Astrocyte (in vitro differentiated cells and primary cell): ENCODE measurements at regions not wholly inside any gene's neighbourhood (a gene's known extent, or its start where the extent isn't known, plus 50 kb on each side); places are given as distances from the start of the nearest gene placed in this dataset.

Experiments
- DNase-seq: peaks from one replicate; pipeline ENCODE4 v3.0.0-alpha.2; 2010; ENCODE audit warnings: low read depth
- FAIRE-seq: peaks from 2 replicates; lab custom pipeline; 2011; peaks lifted over from hg19 to GRCh38; lab: Jason Lieb, UNC
- H2AFZ ChIP-seq: 2 replicates; pipeline ENCODE4 v1.6.0; 2012; ENCODE audit warnings: low read depth, low read length, inconsistent platforms
- H3K27ac ChIP-seq: 2 replicates; pipeline ENCODE4 v1.5.1; 2011; ENCODE audit warnings: low read depth, low read length, inconsistent platforms
- H3K27me3 ChIP-seq: 2 replicates; pipeline ENCODE4 v1.6.0; 2011; ENCODE audit warnings: low read length, inconsistent platforms; ENCODE audit not compliant: insufficient read depth
- H3K36me3 ChIP-seq: 2 replicates; pipeline ENCODE4 v1.5.1; 2011; ENCODE audit warnings: low read length, inconsistent platforms; ENCODE audit not compliant: insufficient read depth
- H3K4me1 ChIP-seq: 2 replicates; pipeline ENCODE4 v1.5.1; 2011; ENCODE audit warnings: low read length, inconsistent platforms; ENCODE audit not compliant: insufficient read depth
- H3K4me2 ChIP-seq: 2 replicates; pipeline ENCODE4 v1.6.0; 2012; ENCODE audit warnings: low read length, inconsistent platforms
- H3K4me3 ChIP-seq: 2 replicates; pipeline ENCODE4 v1.5.1; 2011; ENCODE audit warnings: low read depth, mild to moderate bottlenecking, low read length, inconsistent platforms; ENCODE audit not compliant: insufficient read depth
- H3K79me2 ChIP-seq: 2 replicates; pipeline ENCODE4 v1.6.0; 2012; ENCODE audit warnings: mild to moderate bottlenecking, low read length, inconsistent platforms; ENCODE audit not compliant: insufficient read depth
- H3K9ac ChIP-seq: 2 replicates; pipeline ENCODE4 v1.6.0; 2012; ENCODE audit warnings: mild to moderate bottlenecking, low read length, inconsistent platforms
- H3K9me3 ChIP-seq: 2 replicates; pipeline ENCODE4 v1.5.1; 2012; ENCODE audit warnings: low read depth, mild to moderate bottlenecking, low read length, inconsistent platforms; ENCODE audit not compliant: insufficient read depth
- H4K20me1 ChIP-seq: 2 replicates; pipeline ENCODE4 v1.6.0; 2012; ENCODE audit warnings: low read length, inconsistent platforms; ENCODE audit not compliant: insufficient read depth
- H3K27ac Mint-ChIP-seq: one replicate; pipeline ENCODE4 v1.8.0; 2021; ENCODE audit warnings: mild to moderate bottlenecking, mixed read lengths; ENCODE audit not compliant: unreplicated experiment
- H3K27me3 Mint-ChIP-seq: one replicate; pipeline ENCODE4 v1.8.0; 2021; ENCODE audit warnings: low read depth, mixed read lengths; ENCODE audit not compliant: unreplicated experiment
- H3K36me3 Mint-ChIP-seq: one replicate; pipeline ENCODE4 v1.8.0; 2021; ENCODE audit warnings: low read depth, mixed read lengths; ENCODE audit not compliant: unreplicated experiment
- H3K4me1 Mint-ChIP-seq: one replicate; pipeline ENCODE4 v1.8.0; 2021; ENCODE audit warnings: low read depth, mixed read lengths; ENCODE audit not compliant: unreplicated experiment
- H3K4me3 Mint-ChIP-seq: one replicate; pipeline ENCODE4 v1.8.0; 2021; ENCODE audit warnings: mild to moderate bottlenecking, moderate library complexity, mixed read lengths; ENCODE audit not compliant: unreplicated experiment
- H3K9me3 Mint-ChIP-seq: one replicate; pipeline ENCODE4 v1.8.0; 2021; ENCODE audit warnings: mild to moderate bottlenecking, mixed read lengths; ENCODE audit not compliant: unreplicated experiment
- EZH2 ChIP-seq: IDR thresholded peaks from 2 replicates; pipeline ENCODE4 v1.6.1; 2012; ENCODE audit warnings: mild to moderate bottlenecking, low read length, inconsistent platforms; ENCODE audit not compliant: insufficient read depth
- TF ChIP-seq, protein P1 (sequence below): IDR thresholded peaks from 2 replicates; pipeline ENCODE4 v1.5.1; 2011; ENCODE audit warnings: low read depth, mild to moderate bottlenecking, inconsistent platforms, low read length, moderate library complexity; ENCODE audit not compliant: insufficient read depth

DNA sequence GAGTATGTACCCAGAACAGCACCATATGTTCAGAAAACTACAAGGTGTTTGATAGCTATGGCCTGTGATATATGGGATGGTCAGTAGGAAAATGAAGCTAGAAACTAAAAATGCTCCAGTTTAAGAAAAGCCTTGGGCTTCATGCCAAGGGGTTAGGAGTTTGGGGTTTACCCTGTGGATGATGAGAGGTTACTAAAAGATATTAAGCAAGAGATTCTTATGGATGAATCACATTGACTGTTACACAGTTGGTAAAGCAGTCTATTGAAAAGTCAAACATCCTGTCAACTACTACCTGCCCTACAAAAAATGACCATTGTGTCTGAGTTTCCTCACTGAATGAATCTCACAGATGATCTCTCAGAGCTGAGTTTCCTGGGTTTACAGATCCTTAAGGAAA is 166.2 kb upstream of the INHBA start:
- Mint-ChIP-seq H3K9me3 (peaks cover 9% of the 10 kb centered on the region), H3K4me3 (no peak overlapping the region), H3K27ac (no peak overlapping the region), H3K27me3 (no peaks in the 10 kb centered on the region), H3K36me3 (no peaks in the 10 kb centered on the region), H3K4me1 (peaks cover under 1% of the 10 kb centered on the region)
- no peaks in the 10 kb centered on the region for H3K36me3 ChIP-seq
- H3K4me1 ChIP-seq = peaks cover 12% of the 10 kb centered on the region
- H3K79me2 ChIP-seq = no peaks in the 10 kb centered on the region
- no peak overlapping the region for H3K4me3 ChIP-seq
- H2AFZ ChIP-seq = peak overlapping the region; percentile 9
- DNase-seq (peak; percentile 71), FAIRE-seq (peak; percentile 72)
- H3K4me2 ChIP-seq = peak overlapping the region; percentile 23
- H3K9ac ChIP-seq = no peak overlapping the region
- no peaks in the 10 kb centered on the region for H4K20me1 ChIP-seq
- no peaks in the 10 kb centered on the region for H3K9me3 ChIP-seq
- TF ChIP-seq EZH2 = no peak
- TF ChIP-seq, protein P1, sequence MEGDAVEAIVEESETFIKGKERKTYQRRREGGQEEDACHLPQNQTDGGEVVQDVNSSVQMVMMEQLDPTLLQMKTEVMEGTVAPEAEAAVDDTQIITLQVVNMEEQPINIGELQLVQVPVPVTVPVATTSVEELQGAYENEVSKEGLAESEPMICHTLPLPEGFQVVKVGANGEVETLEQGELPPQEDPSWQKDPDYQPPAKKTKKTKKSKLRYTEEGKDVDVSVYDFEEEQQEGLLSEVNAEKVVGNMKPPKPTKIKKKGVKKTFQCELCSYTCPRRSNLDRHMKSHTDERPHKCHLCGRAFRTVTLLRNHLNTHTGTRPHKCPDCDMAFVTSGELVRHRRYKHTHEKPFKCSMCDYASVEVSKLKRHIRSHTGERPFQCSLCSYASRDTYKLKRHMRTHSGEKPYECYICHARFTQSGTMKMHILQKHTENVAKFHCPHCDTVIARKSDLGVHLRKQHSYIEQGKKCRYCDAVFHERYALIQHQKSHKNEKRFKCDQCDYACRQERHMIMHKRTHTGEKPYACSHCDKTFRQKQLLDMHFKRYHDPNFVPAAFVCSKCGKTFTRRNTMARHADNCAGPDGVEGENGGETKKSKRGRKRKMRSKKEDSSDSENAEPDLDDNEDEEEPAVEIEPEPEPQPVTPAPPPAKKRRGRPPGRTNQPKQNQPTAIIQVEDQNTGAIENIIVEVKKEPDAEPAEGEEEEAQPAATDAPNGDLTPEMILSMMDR = no peak
- H3K27ac ChIP-seq = no peak overlapping the region
- no peaks in the 10 kb centered on the region for H3K27me3 ChIP-seq

DNA sequence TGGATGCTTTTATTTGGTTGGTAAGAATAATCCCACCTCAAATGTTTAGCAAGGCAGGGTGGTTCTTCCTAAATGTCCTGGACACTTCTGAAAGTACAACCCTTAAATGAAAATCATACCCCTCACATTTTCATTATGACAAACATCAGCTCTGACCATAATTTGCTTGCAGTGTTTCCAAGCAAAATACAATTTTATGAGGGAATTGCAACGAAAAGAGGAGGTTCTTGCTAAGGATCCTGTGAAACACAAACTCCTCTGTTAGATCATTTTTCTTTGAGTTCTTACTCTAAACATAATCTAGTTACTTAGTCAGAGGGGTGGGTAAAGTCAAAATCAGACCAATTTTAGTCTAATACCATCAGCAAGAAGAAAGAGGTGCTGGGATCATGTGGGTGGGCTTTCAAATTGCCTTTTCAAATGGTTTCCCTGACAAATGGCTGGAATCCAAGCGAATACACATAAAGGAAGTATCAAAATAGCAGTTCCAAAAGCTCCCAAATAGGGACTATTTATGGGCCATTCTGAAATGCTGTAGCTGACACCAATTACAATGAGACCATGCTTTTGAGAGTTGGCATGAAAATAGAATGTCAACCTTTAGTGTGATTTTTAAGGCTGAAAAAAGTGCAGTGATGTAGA is 164.9 kb upstream of the INHBA start:
- FAIRE-seq (no peak), DNase-seq (no peak)

DNA sequence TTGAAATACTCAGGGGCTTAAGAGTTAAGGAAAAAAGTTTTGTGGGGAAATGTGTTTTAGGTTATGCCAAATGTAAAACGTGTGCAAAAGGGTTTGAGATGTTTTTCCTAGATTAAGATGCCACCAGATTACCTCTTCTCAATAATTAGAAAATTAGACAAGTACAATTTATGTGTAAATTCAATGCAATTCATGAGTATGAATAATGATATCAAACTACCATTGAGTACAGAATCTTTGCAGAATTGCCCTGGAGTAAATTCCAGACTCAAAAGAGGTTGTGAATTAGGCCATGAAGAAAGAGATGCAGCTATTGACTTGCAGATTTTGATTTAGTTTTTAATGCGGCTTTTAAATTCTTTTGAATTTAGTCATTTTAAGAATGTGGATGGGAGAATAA is 159.4 kb upstream of the INHBA start:
- Histone ChIP-seq H3K36me3 (no peaks in the 10 kb centered on the region), H2AFZ (no peak overlapping the region), H3K4me2 (no peak overlapping the region), H3K27ac (no peak overlapping the region), H3K27me3 (no peaks in the 10 kb centered on the region), H4K20me1 (no peaks in the 10 kb centered on the region), H3K4me1 (peaks cover 10% of the 10 kb centered on the region), H3K4me3 (no peak overlapping the region), H3K9ac (no peak overlapping the region), H3K79me2 (no peaks in the 10 kb centered on the region), H3K9me3 (no peaks in the 10 kb centered on the region)
- no peaks in the 10 kb centered on the region for H3K27me3 Mint-ChIP-seq
- H3K4me1 Mint-ChIP-seq = peaks cover 10% of the 10 kb centered on the region
- FAIRE-seq (no peak), DNase-seq (no peak)
- TF ChIP-seq, protein P1 = no peak
- no peak overlapping the region for H3K4me3 Mint-ChIP-seq
- H3K9me3 Mint-ChIP-seq = peaks cover 10% of the 10 kb centered on the region
- H3K36me3 Mint-ChIP-seq = no peaks in the 10 kb centered on the region
- H3K27ac Mint-ChIP-seq = no peak overlapping the region

More for the DNA sequence above, 164.9 kb upstream of the INHBA start:
- H3K27ac ChIP-seq = no peak overlapping the region
- no peaks in the 10 kb centered on the region for H3K27me3 ChIP-seq
- peaks cover 10% of the 10 kb centered on the region for H3K9me3 Mint-ChIP-seq
- H3K4me2 ChIP-seq = no peak overlapping the region
- TF ChIP-seq, protein P1 = no peak
- H4K20me1 ChIP-seq = no peaks in the 10 kb centered on the region
- no peak overlapping the region for H2AFZ ChIP-seq
- no peaks in the 10 kb centered on the region for H3K27me3 Mint-ChIP-seq
- no peaks in the 10 kb centered on the region for H3K9me3 ChIP-seq
- no peaks in the 10 kb centered on the region for H3K36me3 Mint-ChIP-seq
- H3K4me1 ChIP-seq = peaks cover 12% of the 10 kb centered on the region
- H3K4me1 Mint-ChIP-seq = no peaks in the 10 kb centered on the region
- H3K36me3 ChIP-seq = no peaks in the 10 kb centered on the region
- H3K79me2 ChIP-seq = no peaks in the 10 kb centered on the region
- no peak overlapping the region for H3K4me3 Mint-ChIP-seq
- no peak overlapping the region for H3K9ac ChIP-seq
- H3K27ac Mint-ChIP-seq = no peak overlapping the region
- H3K4me3 ChIP-seq = no peak overlapping the region
